GM21529 (cell line): ENCODE measurements at regions not wholly inside any gene's neighbourhood (a gene's known extent, or its start where the extent isn't known, plus 50 kb on each side); places are given as distances from the start of the nearest gene placed in this dataset.
"Not testable (repeated sequence)": the region's sequence is repeated elsewhere in the genome, so short reads cannot be mapped to it uniquely, and the experiment has no call there.

Experiments
- ATAC-seq: cut with Tn5 transposase; IDR thresholded peaks from one replicate; pipeline ENCODE4 v1.9.1; 2021; ENCODE audit not compliant: unreplicated experiment

GRCh38 chr13:34349091-34349722, 531.3 kb downstream of the RFC3 start:
- no peak for ATAC-seq

GRCh38 chr13:34350671-34351070, 532.7 kb downstream of the RFC3 start:
- ATAC-seq, result no peak

GRCh38 chr13:34351134-34351533, 533.2 kb downstream of the RFC3 start:
- ATAC-seq, result no peak

GRCh38 chr13:34352958-34353357, 535.0 kb downstream of the RFC3 start:
- ATAC-seq, result no peak

- ATAC-seq, result no peak
Measured at GRCh38 chr13:34356686-34357434, 538.9 kb downstream of the RFC3 start.

GRCh38 chr13:34357435-34358232, 539.7 kb downstream of the RFC3 start:
- ATAC-seq, result no peak

GRCh38 chr13:34358811-34359513, 541.0 kb downstream of the RFC3 start:
- ATAC-seq, result no peak

GRCh38 chr13:34360702-34361101, 542.8 kb downstream of the RFC3 start:
- ATAC-seq, result no peak

- no peak for ATAC-seq
Measured at GRCh38 chr13:34361560-34361959, 543.6 kb downstream of the RFC3 start.

- no peak for ATAC-seq
Measured at GRCh38 chr13:34363266-34363665, 545.3 kb downstream of the RFC3 start.

- no peak for ATAC-seq
Measured at GRCh38 chr13:34364633-34365032, 546.7 kb downstream of the RFC3 start.

- ATAC-seq, result no peak
Measured at GRCh38 chr13:34369931-34370330, 552.0 kb downstream of the RFC3 start.

GRCh38 chr13:34371108-34371507, 553.2 kb downstream of the RFC3 start:
- no peak for ATAC-seq

GRCh38 chr13:34371645-34372395, 553.9 kb downstream of the RFC3 start:
- no peak for ATAC-seq

- no peak for ATAC-seq
Measured at GRCh38 chr13:34372581-34372980, 554.6 kb downstream of the RFC3 start.

- no peak for ATAC-seq
Measured at GRCh38 chr13:34376483-34376882, 558.5 kb downstream of the RFC3 start.

GRCh38 chr13:34381228-34381627, 560.8 kb upstream of the NBEA start:
- ATAC-seq, result no peak

GRCh38 chr13:34383728-34384127, 558.3 kb upstream of the NBEA start:
- no peak for ATAC-seq

GRCh38 chr13:34386229-34386628, 555.8 kb upstream of the NBEA start:
- ATAC-seq, result not testable (repeated sequence)

GRCh38 chr13:34391076-34391475, 551.0 kb upstream of the NBEA start:
- no peak for ATAC-seq

GRCh38 chr13:34401696-34402095, 540.4 kb upstream of the NBEA start:
- ATAC-seq, result no peak
